Keratinocyte (primary cell): ENCODE measurements at regions not wholly inside any gene's neighbourhood (a gene's known extent, or its start where the extent isn't known, plus 50 kb on each side); places are given as distances from the start of the nearest gene placed in this dataset.

Experiments used
- DNase-seq: peaks from one replicate; pipeline ENCODE4 v3.0.0-alpha.2; 2011; ENCODE audit warnings: low read depth, missing footprints, low spot score
- FAIRE-seq: peaks from 2 replicates; lab custom pipeline; 2011; peaks lifted over from hg19 to GRCh38; lab: Jason Lieb, UNC
- H2AFZ ChIP-seq: 2 replicates; pipeline ENCODE4 v1.6.0; 2012; ENCODE audit warnings: low read length, control low read depth, inconsistent platforms; ENCODE audit not compliant: control insufficient read depth
- H3K27ac ChIP-seq: 2 replicates; pipeline ENCODE4 v1.5.1; 2011; ENCODE audit warnings: low read length; ENCODE audit not compliant: control insufficient read depth, insufficient read depth
- H3K27me3 ChIP-seq: 3 replicates; pipeline ENCODE4 v1.6.0; 2011; ENCODE audit warnings: low read length; ENCODE audit not compliant: control insufficient read depth, insufficient read depth; ENCODE audit errors: extremely low read depth
- H3K36me3 ChIP-seq, 2 experiments: 2 replicates in 1 of 2; 3 replicates in 1 of 2; pipeline ENCODE4 v1.5.1; 2011; ENCODE audit warnings: low read length in 2 of 2, mild to moderate bottlenecking in 1 of 2; ENCODE audit not compliant: control insufficient read depth in 2 of 2, insufficient read depth in 2 of 2; ENCODE audit errors: extremely low read depth in 1 of 2
- H3K4me1 ChIP-seq: 3 replicates; pipeline ENCODE4 v1.5.1; 2011; ENCODE audit warnings: low read length; ENCODE audit not compliant: control insufficient read depth, insufficient read depth; ENCODE audit errors: extremely low read depth
- H3K4me2 ChIP-seq: 3 replicates; pipeline ENCODE4 v1.6.0; 2011; ENCODE audit warnings: low read depth, low read length; ENCODE audit not compliant: control insufficient read depth, insufficient read depth; ENCODE audit errors: extremely low read depth
- H3K4me3 ChIP-seq, 3 experiments: fragments of 200-600 bp in 1 of 3; sonication (generic) in 1 of 3; 2 replicates in 2 of 3; 3 replicates in 1 of 3; pipeline ENCODE4 v1.5.1; 2011 to 2016; ENCODE audit warnings: low read length in 3 of 3, mild to moderate bottlenecking in 3 of 3, control low read depth in 2 of 3, inconsistent platforms in 1 of 3, low read depth in 1 of 3, mixed read lengths in 1 of 3, mixed run types in 1 of 3, moderate library complexity in 1 of 3; ENCODE audit not compliant: control insufficient read depth in 2 of 3, insufficient read depth in 2 of 3; ENCODE audit errors: extremely low read depth in 1 of 3
- H3K79me2 ChIP-seq: 2 replicates; pipeline ENCODE4 v1.6.0; 2012; ENCODE audit warnings: low read length; ENCODE audit not compliant: control insufficient read depth, insufficient read depth
- H3K9ac ChIP-seq: 3 replicates; pipeline ENCODE4 v1.6.0; 2011; ENCODE audit warnings: low read length; ENCODE audit not compliant: control insufficient read depth, insufficient read depth; ENCODE audit errors: extremely low read depth
- H3K9me1 ChIP-seq: 3 replicates; pipeline ENCODE4 v1.6.0; 2011; ENCODE audit warnings: low read length; ENCODE audit not compliant: control insufficient read depth, insufficient read depth; ENCODE audit errors: extremely low read depth
- H3K9me3 ChIP-seq: 2 replicates; pipeline ENCODE4 v1.5.1; 2012; ENCODE audit warnings: low read depth, low read length; ENCODE audit not compliant: control insufficient read depth
- H4K20me1 ChIP-seq: 3 replicates; pipeline ENCODE4 v1.6.0; 2011; ENCODE audit warnings: low read length; ENCODE audit not compliant: control insufficient read depth, insufficient read depth; ENCODE audit errors: extremely low read depth
- CTCF ChIP-seq, 3 experiments: IDR thresholded peaks in 1 of 3; conservative IDR thresholded peaks in 1 of 3; optimal IDR thresholded peaks in 1 of 3; 2 replicates in 2 of 3; 3 replicates in 1 of 3; pipeline versions ENCODE3 to v1.5.1; 2011; ENCODE audit warnings: low read length in 3 of 3, mild to moderate bottlenecking in 3 of 3, moderate library complexity in 2 of 3, control low read depth in 1 of 3, inconsistent platforms in 1 of 3; ENCODE audit not compliant: insufficient read depth in 2 of 3; ENCODE audit errors: extremely low read depth in 1 of 3
- EZH2 ChIP-seq: IDR thresholded peaks from one replicate; pipeline ENCODE4 v1.6.1; 2012; ENCODE audit warnings: inconsistent platforms, mild to moderate bottlenecking, low read length, moderate library complexity
- dilution Hi-C: fragments of 300-500 bp; cut with MboI; formaldehyde crosslinking; loops from one replicate; pipeline ENCODE4 v1.7.0; 2020; ENCODE audit warnings: low sequenced_read_pairs; ENCODE audit not compliant: extremely low pct_ligation_motif_present

GRCh38 chr1:25006770-25007169 is 76.7 kb upstream of the RUNX3 start:
- Histone ChIP-seq H3K79me2 (no peaks in the 10 kb centered on the region), H3K4me3 (no peak overlapping the region), H3K27ac (no peak overlapping the region), H3K27me3 (peaks cover 26% of the 10 kb centered on the region), H3K9ac (no peak overlapping the region), H3K9me1 (no peaks in the 10 kb centered on the region), H3K9me3 (no peaks in the 10 kb centered on the region), H3K4me2 (no peak overlapping the region), H3K36me3 (no peaks in the 10 kb centered on the region), H4K20me1 (no peaks in the 10 kb centered on the region), H3K4me1 (peaks cover 4% of the 10 kb centered on the region), H2AFZ (no peak overlapping the region)
- no peak for FAIRE-seq
- TF ChIP-seq EZH2: no peak
- no peak for TF ChIP-seq CTCF (optimal IDR thresholded peaks at IDR 0.05 in 1 of 3, IDR thresholded peaks at IDR 0.05 in 1 of 3, conservative IDR thresholded peaks at IDR 0.05 in 1 of 3; ENCODE audit: extremely low read depth in 1 of 3, insufficient read depth in 2 of 3, low read length in 3 of 3)
- DNase-seq: no peak
- dilution Hi-C loops: no loop called here

GRCh38 chr1:25004355-25004754 is 74.3 kb upstream of the RUNX3 start:
- DNase-seq: no peak
- H2AFZ ChIP-seq: no peak overlapping the region
- FAIRE-seq: no peak
- H3K9me1 ChIP-seq: no peaks in the 10 kb centered on the region
- peaks cover 26% of the 10 kb centered on the region for H3K27me3 ChIP-seq
- no peak overlapping the region for H3K9ac ChIP-seq
- H3K9me3 ChIP-seq: no peaks in the 10 kb centered on the region
- H3K79me2 ChIP-seq: no peaks in the 10 kb centered on the region
- no peaks in the 10 kb centered on the region for H4K20me1 ChIP-seq
- TF ChIP-seq EZH2: no peak
- TF ChIP-seq CTCF (optimal IDR thresholded peaks at IDR 0.05 in 1 of 3, IDR thresholded peaks at IDR 0.05 in 1 of 3, conservative IDR thresholded peaks at IDR 0.05 in 1 of 3; ENCODE audit: extremely low read depth in 1 of 3, insufficient read depth in 2 of 3, low read length in 3 of 3): no peak
- dilution Hi-C loops: no loop called here
- H3K36me3 ChIP-seq: no peaks in the 10 kb centered on the region
- peaks cover 4% of the 10 kb centered on the region for H3K4me1 ChIP-seq
- no peak overlapping the region for H3K4me2 ChIP-seq
- no peak overlapping the region for H3K4me3 ChIP-seq
- no peak overlapping the region for H3K27ac ChIP-seq
